Muscle of leg (tissue), 3 donors: ENCODE measurements at regions not wholly inside any gene's neighbourhood (a gene's known extent, or its start where the extent isn't known, plus 50 kb on each side); places are given as distances from the start of the nearest gene placed in this dataset.
"Not testable (repeated sequence)": the region's sequence is repeated elsewhere in the genome, so short reads cannot be mapped to it uniquely, and the experiment has no call there.

Experiments
- DNase-seq: peaks from one replicate; pipeline ENCODE4 v3.0.0; 2013
- H3K27ac ChIP-seq: one replicate; pipeline ENCODE4 v1.5.1; 2013; ENCODE audit warnings: mild to moderate bottlenecking, low read length, control low read depth
- H3K27me3 ChIP-seq: one replicate; pipeline ENCODE4 v1.6.1; 2013; ENCODE audit warnings: low read length; ENCODE audit not compliant: control insufficient read depth, insufficient read depth
- H3K36me3 ChIP-seq: one replicate; pipeline ENCODE4 v1.6.1; 2013; ENCODE audit warnings: low read length; ENCODE audit not compliant: control insufficient read depth, insufficient read depth
- H3K4me1 ChIP-seq: one replicate; pipeline ENCODE4 v1.6.1; 2013; ENCODE audit warnings: low read length; ENCODE audit not compliant: control insufficient read depth, insufficient read depth
- H3K4me3 ChIP-seq: one replicate; pipeline ENCODE4 v1.5.1; 2013; ENCODE audit warnings: low read length, control low read depth
- H3K9me3 ChIP-seq: replicated peaks from 2 replicates; pipeline ENCODE4 v1.6.1; 2013; ENCODE audit warnings: low read depth, low read length; ENCODE audit not compliant: control insufficient read depth
- WGBS: methylation state at CpG from one replicate; pipeline ENCODE4 v1.1.5; 2013; ENCODE audit warnings: missing lambda C conversion rate; ENCODE audit not compliant: insufficient coverage; 5-methylcytosine and 5-hydroxymethylcytosine counted together

GRCh38 chr1:80293818-80294217, 1287.3 kb upstream of the ADGRL4 start:
- no peak overlapping the region for H3K4me3 ChIP-seq
- no CpG with 5 or more reads among the region's 3 CpGs for WGBS
- no peak for DNase-seq
- H3K9me3 ChIP-seq, result no peaks in the 10 kb centered on the region
- no peak overlapping the region for H3K27ac ChIP-seq
- no peaks in the 10 kb centered on the region for H3K36me3 ChIP-seq
- no peaks in the 10 kb centered on the region for H3K4me1 ChIP-seq
- no peaks in the 10 kb centered on the region for H3K27me3 ChIP-seq

GRCh38 chr1:80288750-80289149, 1282.2 kb upstream of the ADGRL4 start:
- not testable (repeated sequence) for H3K9me3 ChIP-seq, DNase-seq, H3K4me1 ChIP-seq, H3K36me3 ChIP-seq, H3K27me3 ChIP-seq, H3K4me3 ChIP-seq, H3K27ac ChIP-seq
- 100% methylated on average over 1 of the region's 3 CpGs for WGBS

- no peaks in the 10 kb centered on the region for H3K27me3 ChIP-seq
- peak; percentile 79 for DNase-seq
- no peaks in the 10 kb centered on the region for H3K36me3 ChIP-seq
- no peak overlapping the region for H3K27ac ChIP-seq
- H3K9me3 ChIP-seq, result no peaks in the 10 kb centered on the region
- no peak overlapping the region for H3K4me3 ChIP-seq
- 26% methylated on average over 3 of the region's 4 CpGs for WGBS
- no peaks in the 10 kb centered on the region for H3K4me1 ChIP-seq
These were observed 1276.0 kb upstream of the ADGRL4 start for GRCh38 chr1:80282536-80282935.

GRCh38 chr1:80278936-80279335, 1272.4 kb upstream of the ADGRL4 start:
- Histone ChIP-seq H3K27me3 (no peaks in the 10 kb centered on the region), H3K4me1 (no peaks in the 10 kb centered on the region), H3K27ac (no peak overlapping the region), H3K9me3 (no peaks in the 10 kb centered on the region), H3K4me3 (no peak overlapping the region), H3K36me3 (no peaks in the 10 kb centered on the region)
- no peak for DNase-seq

- Histone ChIP-seq H3K4me1 (no peaks in the 10 kb centered on the region), H3K36me3 (no peaks in the 10 kb centered on the region), H3K27ac (no peak overlapping the region), H3K4me3 (no peak overlapping the region), H3K27me3 (no peaks in the 10 kb centered on the region), H3K9me3 (no peaks in the 10 kb centered on the region)
- 100% methylated on average over 1 of the region's 4 CpGs for WGBS
- no peak for DNase-seq
These were observed 1267.7 kb upstream of the ADGRL4 start for GRCh38 chr1:80274256-80274655.

GRCh38 chr1:80272495-80272894, 1266.0 kb upstream of the ADGRL4 start:
- no peaks in the 10 kb centered on the region for H3K27me3 ChIP-seq
- no peaks in the 10 kb centered on the region for H3K9me3 ChIP-seq
- H3K4me3 ChIP-seq, result no peak overlapping the region
- no peaks in the 10 kb centered on the region for H3K4me1 ChIP-seq
- WGBS, result no CpG with 5 or more reads among the region's 2 CpGs
- H3K27ac ChIP-seq, result no peak overlapping the region
- H3K36me3 ChIP-seq, result no peaks in the 10 kb centered on the region
- no peak for DNase-seq

GRCh38 chr1:80258659-80259058, 1252.1 kb upstream of the ADGRL4 start:
- Histone ChIP-seq H3K9me3 (peaks cover 12% of the 10 kb centered on the region), H3K27ac (no peak overlapping the region), H3K27me3 (no peaks in the 10 kb centered on the region), H3K4me3 (no peak overlapping the region), H3K4me1 (no peaks in the 10 kb centered on the region), H3K36me3 (no peaks in the 10 kb centered on the region)
- no CpG with 5 or more reads among the region's 1 CpG for WGBS
- DNase-seq, result no peak

GRCh38 chr1:80251591-80251990, 1245.1 kb upstream of the ADGRL4 start:
- DNase-seq, result no peak
- H3K27me3 ChIP-seq, result no peaks in the 10 kb centered on the region
- WGBS, result no CpG with 5 or more reads among the region's 1 CpG
- no peak overlapping the region for H3K27ac ChIP-seq
- no peaks in the 10 kb centered on the region for H3K9me3 ChIP-seq
- no peaks in the 10 kb centered on the region for H3K36me3 ChIP-seq
- H3K4me3 ChIP-seq, result no peak overlapping the region
- no peaks in the 10 kb centered on the region for H3K4me1 ChIP-seq

GRCh38 chr1:80251171-80251570, 1244.6 kb upstream of the ADGRL4 start:
- Histone ChIP-seq H3K27me3 (no peaks in the 10 kb centered on the region), H3K36me3 (no peaks in the 10 kb centered on the region), H3K4me3 (no peak overlapping the region), H3K9me3 (no peaks in the 10 kb centered on the region), H3K4me1 (no peaks in the 10 kb centered on the region), H3K27ac (no peak overlapping the region)
- DNase-seq, result no peak

GRCh38 chr1:80250573-80251168, 1244.1 kb upstream of the ADGRL4 start:
- Histone ChIP-seq H3K4me3 (no peak overlapping the region), H3K9me3 (no peaks in the 10 kb centered on the region), H3K36me3 (no peaks in the 10 kb centered on the region), H3K27ac (no peak overlapping the region), H3K27me3 (no peaks in the 10 kb centered on the region), H3K4me1 (no peaks in the 10 kb centered on the region)
- no CpG with 5 or more reads among the region's 3 CpGs for WGBS
- DNase-seq, result no peak

GRCh38 chr1:80249699-80250098, 1243.2 kb upstream of the ADGRL4 start:
- no CpG with 5 or more reads among the region's 1 CpG for WGBS
- DNase-seq, result no peak
- Histone ChIP-seq H3K27ac (no peak overlapping the region), H3K4me1 (no peaks in the 10 kb centered on the region), H3K9me3 (no peaks in the 10 kb centered on the region), H3K36me3 (no peaks in the 10 kb centered on the region), H3K4me3 (no peak overlapping the region), H3K27me3 (no peaks in the 10 kb centered on the region)
